Liver (tissue), 3 donors: ENCODE measurements at regions not wholly inside any gene's neighbourhood (a gene's known extent, or its start where the extent isn't known, plus 50 kb on each side); places are given as distances from the start of the nearest gene placed in this dataset.

Experiments
- CTCF ChIP-seq: fragments of 150-350 bp; IDR thresholded peaks from 2 replicates; pipeline ENCODE4 v1.5.1; 2017; ENCODE audit warnings: improper control_type of control experiment, low read depth, low read length; ENCODE audit not compliant: missing input control
- GABPA ChIP-seq, 2 donors: IDR thresholded peaks in 1 of 2; conservative IDR thresholded peaks in 1 of 2; 2 replicates each; pipeline ENCODE4 v1.6.1; 2016; ENCODE audit warnings: antibody characterized with exemption in 2 of 2, mild to moderate bottlenecking in 1 of 2, moderate library complexity in 1 of 2
- MAX ChIP-seq: IDR thresholded peaks from 2 replicates; pipeline ENCODE4 v1.6.1; 2016; ENCODE audit warnings: antibody characterized with exemption
- REST ChIP-seq: IDR thresholded peaks from 2 replicates; pipeline ENCODE4 v1.6.1; 2016; ENCODE audit warnings: antibody characterized with exemption, mild to moderate bottlenecking
- SP1 ChIP-seq: IDR thresholded peaks from 2 replicates; pipeline ENCODE4 v1.6.1; 2018; ENCODE audit warnings: antibody characterized with exemption, mild to moderate bottlenecking
- YY1 ChIP-seq: IDR thresholded peaks from 2 replicates; pipeline ENCODE4 v1.6.1; 2016; ENCODE audit warnings: antibody characterized with exemption, mild to moderate bottlenecking
- ZBTB33 ChIP-seq: IDR thresholded peaks from 2 replicates; pipeline ENCODE4 v1.6.1; 2016; ENCODE audit warnings: antibody characterized with exemption
- donor health status: healthy.
- donor health status: healthy.

GRCh38 chr1:70888722-70889121, 158.9 kb downstream of the PTGER3 start:
- TF ChIP-seq CTCF (no peak), YY1 (no peak), SP1 (no peak), MAX (no peak), GABPA (IDR thresholded peaks at IDR 0.05 in 1 of 2, conservative IDR thresholded peaks at IDR 0.05 in 1 of 2) (no peak), REST (no peak), ZBTB33 (no peak)
